ENCODE measurements at regions not wholly inside any gene's neighbourhood (a gene's known extent, or its start where the extent isn't known, plus 50 kb on each side); places are given as distances from the start of the nearest gene placed in this dataset.

- no peak for TF ChIP-seq CTCF (IDR thresholded peaks at IDR 0.05)
- TF ChIP-seq EZH2 (IDR thresholded peaks at IDR 0.05; ENCODE audit: borderline replicate concordance, insufficient read depth, low read depth, low read length, poor library complexity, severe bottlenecking) = no peak
These were observed 117.0 kb upstream of the ASCC3 start for GRCh38 chr6:100998111-100998510.

Measured in B cell (primary cell).